GM21576 (cell line): ENCODE measurements at regions not wholly inside any gene's neighbourhood (a gene's known extent, or its start where the extent isn't known, plus 50 kb on each side); places are given as distances from the start of the nearest gene placed in this dataset.

Experiments
- ATAC-seq: cut with Tn5 transposase; IDR thresholded peaks from one replicate; pipeline ENCODE4 v1.9.1; 2021; ENCODE audit warnings: mild to moderate bottlenecking, moderate library complexity; ENCODE audit not compliant: unreplicated experiment

- ATAC-seq = no peak
Measured at GRCh38 chr20:21653628-21654027, 51.8 kb upstream of the PAX1 start.

DNA sequence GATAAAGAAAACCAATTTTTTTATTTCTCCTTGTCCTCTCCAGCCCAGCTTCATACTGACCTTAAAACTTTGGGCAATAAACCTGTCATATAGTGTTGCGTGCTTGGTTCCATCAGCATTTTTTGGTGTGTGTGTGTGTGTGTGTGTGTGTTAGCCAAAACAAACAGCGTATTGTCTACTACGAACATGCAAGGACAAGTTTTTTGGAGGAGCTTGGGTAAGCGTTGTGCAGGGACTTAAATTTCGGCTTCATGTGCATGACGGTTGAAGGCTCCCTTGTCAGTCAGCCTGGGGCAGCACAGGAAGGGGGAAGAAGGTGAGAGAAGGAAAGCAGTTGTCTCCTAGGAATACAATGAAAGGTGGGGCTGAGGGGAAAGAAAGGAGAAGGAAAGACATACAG, 62.0 kb upstream of the PAX1 start:
- ATAC-seq = no peak

GRCh38 chr20:21640556-21640955, 64.9 kb upstream of the PAX1 start:
- ATAC-seq = no peak

DNA sequence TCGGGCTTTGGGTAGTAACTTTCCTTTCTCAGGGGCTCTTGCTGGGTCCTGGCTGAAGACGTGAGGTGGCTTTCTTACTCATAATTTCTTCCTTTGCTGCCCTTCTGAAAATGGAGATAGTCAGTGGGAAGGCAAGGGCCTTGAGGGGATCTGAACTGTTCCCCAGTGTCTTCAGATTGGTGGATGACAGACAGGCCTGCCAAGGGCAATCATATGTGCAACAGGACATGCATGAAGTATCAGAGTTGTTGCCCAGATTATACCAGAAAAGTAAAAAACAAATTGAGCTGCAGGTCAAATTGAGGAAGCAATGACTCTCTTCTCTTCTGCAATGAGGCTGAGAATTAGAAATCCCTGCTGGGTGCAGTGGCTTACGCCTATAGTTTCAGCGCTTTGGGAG, 71.6 kb upstream of the PAX1 start:
- no peak for ATAC-seq

GRCh38 chr20:21632735-21633053, 72.8 kb upstream of the PAX1 start:
- no peak for ATAC-seq

DNA sequence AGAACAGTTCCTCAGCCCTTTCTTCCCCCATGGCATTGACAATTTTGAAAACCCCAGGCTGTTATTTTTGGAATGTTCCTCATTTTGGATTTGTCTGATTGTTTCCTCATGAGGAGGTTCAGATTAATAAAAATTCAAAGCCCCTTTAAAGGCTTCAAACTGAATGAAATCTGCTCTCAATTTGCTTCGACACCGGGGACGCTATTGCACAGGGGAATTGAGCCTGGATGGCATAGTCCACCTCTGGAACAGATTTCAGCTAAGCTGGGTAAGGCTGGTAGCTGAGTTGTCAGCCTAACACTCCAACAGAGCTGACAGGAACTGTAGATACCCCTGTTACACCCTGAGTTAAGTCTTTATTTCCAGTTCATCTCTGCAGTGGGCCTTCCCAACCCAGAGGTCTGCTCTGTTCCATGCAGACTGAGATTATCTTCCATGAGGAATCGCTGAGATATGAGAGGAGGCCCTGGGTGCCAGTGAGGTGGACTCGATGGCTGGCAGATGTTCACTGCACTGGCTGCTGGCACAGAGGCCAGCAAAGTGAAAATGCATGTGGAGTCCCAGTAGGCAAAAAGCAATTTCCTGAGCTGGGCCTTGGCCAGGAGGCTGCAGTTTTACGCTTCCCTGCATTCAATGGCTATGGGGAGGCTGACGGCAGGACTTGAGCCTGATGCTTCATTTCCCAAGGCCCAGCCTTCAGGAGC, 73.3 kb upstream of the PAX1 start:
- ATAC-seq = no peak

DNA sequence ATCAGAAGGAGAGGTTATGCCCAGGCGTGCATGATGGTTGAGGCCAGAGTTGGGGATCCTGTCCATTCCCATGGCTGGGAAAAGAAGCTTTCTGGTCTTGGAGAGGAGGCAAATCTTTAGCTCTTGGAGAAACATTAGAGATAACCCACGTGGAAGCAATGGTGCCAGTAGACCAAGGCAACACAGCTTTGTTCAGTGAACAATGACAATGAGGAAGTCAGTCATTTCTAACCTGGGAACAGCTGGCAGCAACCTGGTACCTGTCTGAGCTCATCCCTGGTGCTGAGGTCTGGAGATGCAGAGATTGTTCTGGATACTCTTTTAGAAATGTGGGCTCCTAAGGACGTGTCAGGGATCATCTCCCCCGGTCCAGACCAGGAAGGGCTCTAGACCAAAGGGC, 76.7 kb upstream of the PAX1 start:
- ATAC-seq = no peak

GRCh38 chr20:21623781-21624094, 81.7 kb upstream of the PAX1 start:
- no peak for ATAC-seq

DNA sequence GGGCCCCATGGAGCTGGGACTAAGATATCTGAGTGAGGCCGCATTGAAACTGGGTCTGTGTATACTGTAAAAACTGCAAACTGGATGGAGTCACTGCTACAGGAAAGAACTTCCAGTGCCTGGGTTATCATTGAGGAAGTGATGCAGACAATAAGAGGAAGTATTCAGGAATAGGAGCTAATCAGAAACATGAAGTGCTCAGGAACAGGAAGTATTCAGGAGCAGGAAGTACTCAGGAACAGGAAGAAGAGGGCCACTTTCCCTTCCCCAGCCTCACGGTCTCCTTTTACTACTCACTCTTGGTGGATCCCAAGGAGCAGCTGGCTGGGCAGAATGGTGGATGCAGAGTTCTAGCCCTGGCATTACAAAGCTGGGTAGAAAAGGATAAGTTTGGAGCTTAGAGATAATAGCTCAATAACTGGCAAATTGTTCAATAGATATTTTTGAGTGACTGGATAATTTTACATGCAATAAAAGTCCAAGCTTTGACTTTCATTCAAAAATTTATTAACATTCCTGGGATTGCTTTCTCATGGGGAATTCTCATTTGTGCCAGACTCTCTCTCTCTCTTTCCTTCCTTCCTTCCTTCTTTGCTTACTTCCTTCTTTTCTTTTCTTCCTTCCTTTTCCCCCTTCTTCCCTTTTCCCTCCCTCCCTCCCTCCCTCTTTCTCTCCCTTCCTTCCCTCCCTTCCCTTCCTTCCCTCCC, 82.2 kb upstream of the PAX1 start:
- no peak for ATAC-seq

DNA sequence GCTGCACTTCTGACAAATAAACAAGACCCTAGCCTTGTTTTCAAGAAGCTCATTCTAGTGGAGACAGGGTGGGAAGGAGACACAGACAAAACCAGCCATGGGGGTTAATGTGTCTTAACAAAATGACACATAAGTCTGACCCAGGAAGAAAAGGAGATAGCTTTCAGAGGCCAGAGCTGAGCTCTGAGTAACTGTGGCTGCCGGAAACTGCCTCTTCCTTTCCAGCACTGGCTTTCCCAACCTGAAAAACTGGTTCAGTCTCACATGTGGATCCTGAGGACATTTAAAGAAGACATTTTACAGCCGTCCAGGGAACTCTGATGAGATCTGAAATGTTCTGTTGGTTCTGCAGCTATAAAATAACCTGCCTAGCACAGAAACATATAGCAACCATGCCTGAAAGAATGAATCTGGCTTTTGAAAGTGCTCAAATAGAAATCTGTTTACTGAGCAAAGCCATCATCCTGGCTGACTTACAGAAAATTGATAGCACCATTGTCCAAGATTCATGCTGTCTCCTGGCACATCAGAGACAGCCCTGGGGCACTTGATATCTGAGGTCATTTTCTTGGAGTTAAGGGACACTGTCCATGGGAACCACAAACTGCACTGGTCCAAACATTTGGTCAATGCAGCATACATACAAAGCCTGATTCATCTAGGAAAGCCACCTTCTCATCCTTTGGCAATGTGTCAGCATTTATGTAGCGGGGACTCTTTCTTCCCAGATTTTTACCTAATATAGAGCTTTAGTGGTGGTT, 83.2 kb upstream of the PAX1 start:
- no peak for ATAC-seq

DNA sequence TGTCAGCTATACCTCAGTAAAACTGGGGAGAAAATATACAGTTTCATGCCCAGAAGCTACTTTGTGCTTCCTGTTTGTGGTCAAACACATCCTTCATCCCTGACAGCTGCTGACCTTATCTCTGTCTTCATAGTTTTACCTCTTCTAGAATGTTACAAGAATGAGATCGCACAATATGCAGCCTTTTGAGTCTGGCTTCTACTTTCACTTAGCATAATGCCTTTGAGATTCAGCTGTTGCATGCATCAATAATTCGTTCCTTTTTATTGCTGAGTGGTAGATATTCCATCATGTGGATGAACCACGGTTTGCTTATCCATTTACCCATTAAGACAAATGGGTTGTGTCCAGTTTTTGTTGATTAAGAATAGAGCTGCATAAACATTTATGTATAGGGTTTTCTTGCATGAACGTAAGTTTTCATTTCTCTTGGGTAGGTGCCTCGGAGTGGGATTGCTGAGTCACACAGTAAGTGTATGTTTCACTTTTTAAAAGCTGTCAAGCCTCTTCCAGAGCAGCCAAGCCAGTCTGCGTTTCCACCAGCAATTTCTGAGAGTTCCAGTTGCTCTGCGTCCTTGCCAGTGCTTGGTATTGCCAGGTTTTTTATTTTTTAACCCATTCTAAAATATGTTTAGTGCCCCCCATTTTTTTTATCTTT, 86.6 kb upstream of the PAX1 start:
- ATAC-seq = peak; percentile 51

GRCh38 chr20:21615617-21616080, 89.8 kb upstream of the PAX1 start:
- peak; percentile 65 for ATAC-seq

DNA sequence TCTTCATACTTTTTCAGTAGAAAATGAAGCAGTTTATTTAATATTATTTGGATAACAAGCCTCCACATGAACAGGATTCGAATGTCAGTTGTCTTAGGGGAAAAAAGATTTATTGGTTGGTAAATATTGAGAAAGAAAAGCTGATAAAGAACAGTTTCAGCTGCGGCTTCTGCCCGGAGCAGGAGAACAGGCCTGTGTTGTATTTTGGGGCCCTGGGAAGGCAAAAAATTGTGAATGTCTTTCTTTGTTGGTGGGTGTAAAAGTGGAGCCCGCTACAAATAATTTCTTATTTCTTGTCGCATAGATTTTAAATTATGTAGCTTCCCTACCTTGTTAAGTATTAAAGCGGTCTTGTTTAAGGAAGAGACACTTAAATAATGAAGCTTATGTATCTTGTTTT, 90.5 kb upstream of the PAX1 start:
- ATAC-seq = no peak

DNA sequence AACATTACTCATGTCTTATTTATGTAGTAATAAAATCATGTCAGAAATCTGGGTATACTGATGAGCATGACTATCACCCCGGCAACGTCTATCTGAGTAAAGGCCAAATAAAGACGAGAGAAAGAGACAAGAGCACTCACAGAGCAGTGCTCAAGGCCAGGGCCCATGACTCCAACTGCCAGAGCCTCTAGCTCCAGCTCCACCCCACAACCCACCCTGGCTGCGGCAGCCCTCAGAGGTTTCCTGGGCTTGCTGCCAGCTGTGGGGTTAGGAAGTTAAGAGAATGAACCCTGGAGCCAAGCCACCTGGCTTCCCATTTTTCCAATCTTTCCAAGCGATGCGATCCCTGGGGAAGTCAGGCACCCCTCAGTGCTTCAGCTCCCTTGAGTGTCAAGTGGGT, 92.0 kb upstream of the PAX1 start:
- ATAC-seq = no peak

GRCh38 chr20:21609981-21610380, 95.5 kb upstream of the PAX1 start:
- no peak for ATAC-seq

DNA sequence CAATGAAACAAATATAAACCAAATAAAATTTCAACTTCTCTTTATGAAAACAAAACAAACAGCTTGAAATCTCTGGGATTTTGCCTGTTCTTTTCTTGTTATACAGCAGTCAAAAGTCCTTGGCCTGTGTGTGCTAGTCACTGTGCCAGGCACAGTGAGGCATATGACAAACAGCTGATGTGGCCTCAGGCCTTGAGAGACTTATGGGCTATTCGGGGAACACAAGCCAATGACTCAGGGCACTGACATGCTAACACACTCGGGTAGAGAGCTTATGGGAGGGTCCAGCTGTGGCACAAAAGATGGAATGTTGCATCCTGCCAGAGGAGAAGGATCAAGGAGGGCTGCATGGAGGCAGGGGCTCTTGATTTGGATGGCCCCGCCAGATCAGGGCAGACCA, 95.4 kb upstream of the NKX2-2 start:
- ATAC-seq = no peak

GRCh38 chr20:21608777-21609176, 94.9 kb upstream of the NKX2-2 start:
- ATAC-seq = no peak

DNA sequence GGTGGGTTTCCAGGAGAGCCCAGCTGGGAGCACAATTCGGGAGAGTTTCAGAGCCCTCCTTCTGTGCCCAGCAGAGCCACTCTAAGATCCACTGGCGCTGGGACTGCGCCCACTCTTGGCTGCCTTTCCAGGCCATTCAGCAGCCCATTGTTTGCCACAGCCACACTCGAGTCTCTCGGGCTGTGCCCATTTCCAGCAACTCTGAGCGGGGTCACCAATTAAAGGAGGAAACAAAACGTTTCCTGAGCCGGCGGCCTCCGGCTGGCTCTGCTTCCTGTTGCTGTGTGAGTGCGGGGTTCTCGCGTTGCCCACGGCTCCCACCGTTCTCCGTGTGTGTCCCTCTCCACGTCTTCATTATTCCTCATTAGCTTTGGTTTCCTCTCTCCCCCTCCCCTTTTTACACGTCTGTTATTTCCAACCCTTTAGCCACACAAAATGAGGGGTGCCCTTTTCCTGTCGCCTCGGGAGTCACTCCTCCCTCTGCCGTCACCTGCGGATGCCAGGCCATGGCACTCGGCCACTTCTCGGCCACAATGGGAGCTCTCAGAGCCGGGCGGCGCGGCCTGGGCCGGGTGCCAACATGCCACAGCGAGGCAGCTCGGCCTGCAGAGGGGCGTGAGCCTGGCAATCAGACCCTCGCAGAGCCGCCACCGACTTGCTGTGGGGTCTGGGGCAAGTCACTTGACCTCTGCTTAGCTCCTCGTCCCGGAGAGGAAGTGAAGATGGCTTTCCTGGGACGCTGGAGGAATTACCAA, 94.3 kb upstream of the NKX2-2 start:
- no peak for ATAC-seq

- ATAC-seq = no peak
Measured at GRCh38 chr20:21601799-21602198, 87.9 kb upstream of the NKX2-2 start.

DNA sequence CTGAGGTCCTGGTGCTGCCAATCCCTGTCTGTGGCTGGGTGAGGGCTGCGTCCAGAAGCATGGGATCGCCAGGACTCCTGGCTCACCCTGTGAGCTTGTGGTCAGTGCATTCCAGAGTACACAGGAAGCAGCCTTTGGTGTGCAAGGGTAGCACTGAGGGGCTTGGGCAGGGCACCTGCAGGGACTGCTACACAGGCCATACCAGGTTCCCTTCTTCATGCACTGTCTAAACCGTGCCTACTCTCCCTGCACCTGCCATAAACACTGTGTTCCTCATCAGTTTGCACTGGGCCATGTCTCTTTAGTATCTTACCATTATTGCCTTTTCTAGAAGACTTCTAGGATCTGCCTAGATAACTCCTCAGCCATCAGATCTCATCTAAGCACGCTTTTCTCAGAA, 72.8 kb upstream of the NKX2-2 start:
- ATAC-seq = no peak
